Mesendoderm (in vitro differentiated cells): ENCODE measurements at regions not wholly inside any gene's neighbourhood (a gene's known extent, or its start where the extent isn't known, plus 50 kb on each side); places are given as distances from the start of the nearest gene placed in this dataset.

ENCODE experiments used
- DNase-seq: peaks from one replicate; pipeline ENCODE4 v3.0.0; 2013
- H2AK5ac ChIP-seq: 2 replicates; pipeline ENCODE4 v1.6.1; 2013; ENCODE audit warnings: low read length, inconsistent platforms
- H2BK120ac ChIP-seq: 2 replicates; pipeline ENCODE4 v1.6.1; 2013; ENCODE audit warnings: low read depth, mild to moderate bottlenecking, low read length, moderate library complexity, mixed read lengths
- H2BK15ac ChIP-seq: replicated peaks from 2 replicates; pipeline ENCODE4 v1.6.1; 2013; ENCODE audit warnings: low read depth, mild to moderate bottlenecking, moderate library complexity
- H2BK5ac ChIP-seq: 2 replicates; pipeline ENCODE4 v1.6.1; 2013; ENCODE audit warnings: low read length, inconsistent platforms
- H3K18ac ChIP-seq: 2 replicates; pipeline ENCODE4 v1.6.1; 2013; ENCODE audit warnings: mild to moderate bottlenecking, low read length, mixed read lengths
- H3K23ac ChIP-seq: one replicate; pipeline ENCODE4 v1.6.1; 2013; ENCODE audit warnings: low read length
- H3K27ac ChIP-seq: 2 replicates; pipeline ENCODE4 v1.5.1; 2013; ENCODE audit warnings: low read depth, mild to moderate bottlenecking, inconsistent platforms, low read length, moderate library complexity
- H3K27me3 ChIP-seq: 2 replicates; pipeline ENCODE4 v1.6.1; 2013; ENCODE audit warnings: low read length, control low read depth, mild to moderate bottlenecking, inconsistent platforms; ENCODE audit not compliant: insufficient read depth, poor library complexity
- H3K36me3 ChIP-seq: 2 replicates; pipeline ENCODE4 v1.6.1; 2013; ENCODE audit warnings: low read length, inconsistent platforms; ENCODE audit not compliant: control insufficient read depth, insufficient read depth
- H3K4ac ChIP-seq: one replicate; pipeline ENCODE4 v1.6.1; 2013; ENCODE audit warnings: low read depth, mild to moderate bottlenecking, low read length, moderate library complexity
- H3K4me1 ChIP-seq: 2 replicates; pipeline ENCODE4 v1.6.1; 2013; ENCODE audit warnings: low read depth, low read length, inconsistent platforms; ENCODE audit not compliant: control insufficient read depth
- H3K4me2 ChIP-seq: 2 replicates; pipeline ENCODE4 v1.6.1; 2013; ENCODE audit warnings: low read length
- H3K4me3 ChIP-seq: 2 replicates; pipeline ENCODE4 v1.5.1; 2013; ENCODE audit warnings: mild to moderate bottlenecking, low read length
- H3K56ac ChIP-seq: one replicate; pipeline ENCODE4 v1.6.1; 2013; ENCODE audit warnings: low read length
- H3K79me1 ChIP-seq: 2 replicates; pipeline ENCODE4 v1.6.1; 2013; ENCODE audit warnings: low read length, inconsistent platforms
- H3K79me2 ChIP-seq: 2 replicates; pipeline ENCODE4 v1.6.1; 2013; ENCODE audit warnings: mild to moderate bottlenecking, low read length; ENCODE audit not compliant: control insufficient read depth, insufficient read depth
- H3K9ac ChIP-seq: 2 replicates; pipeline ENCODE4 v1.6.1; 2013; ENCODE audit warnings: low read length, inconsistent platforms
- H4K5ac ChIP-seq: one replicate; pipeline ENCODE4 v1.6.1; 2013; ENCODE audit warnings: low read length
- H4K8ac ChIP-seq: one replicate; pipeline ENCODE4 v1.6.1; 2013; ENCODE audit warnings: low read depth, mild to moderate bottlenecking, control low read depth, low read length, moderate library complexity
- WGBS: extraction: QIAGEN DNeasy Blood & Tissue Kit; methylation state at CpG from one replicate; pipeline ENCODE4 v1.1.7; 2013; ENCODE audit warnings: low lambda C conversion rate, missing lambda C conversion rate; ENCODE audit not compliant: insufficient coverage; ENCODE audit errors: extremely low coverage; 5-methylcytosine and 5-hydroxymethylcytosine counted together

- H2AK5ac ChIP-seq, result no peak overlapping the region
- DNase-seq, result peak; percentile 56
- H3K4ac ChIP-seq, result no peak overlapping the region
- H2BK5ac ChIP-seq, result no peak overlapping the region
- H3K36me3 ChIP-seq, result no peaks in the 10 kb centered on the region
- WGBS, result no CpG with 5 or more reads among the region's 3 CpGs
- no peaks in the 10 kb centered on the region for H3K4me1 ChIP-seq
- no peak overlapping the region for H2BK15ac ChIP-seq
- H3K56ac ChIP-seq, result no peak overlapping the region
- H3K79me2 ChIP-seq, result no peaks in the 10 kb centered on the region
- H3K9ac ChIP-seq, result no peak overlapping the region
- no peak overlapping the region for H4K5ac ChIP-seq
- no peaks in the 10 kb centered on the region for H3K79me1 ChIP-seq
- H2BK120ac ChIP-seq, result no peak overlapping the region
- no peak overlapping the region for H3K4me3 ChIP-seq
- H3K4me2 ChIP-seq, result no peak overlapping the region
- no peak overlapping the region for H3K23ac ChIP-seq
- no peaks in the 10 kb centered on the region for H3K27me3 ChIP-seq
- no peak overlapping the region for H3K18ac ChIP-seq
- no peak overlapping the region for H3K27ac ChIP-seq
- no peak overlapping the region for H4K8ac ChIP-seq
These were observed 68.7 kb upstream of the PTCSC3 start for GRCh38 chr14:36245223-36245622.

GRCh38 chr14:36243183-36243582 lies 66.7 kb upstream of the PTCSC3 start:
- H3K18ac ChIP-seq, result no peak overlapping the region
- H2AK5ac ChIP-seq, result no peak overlapping the region
- no peak overlapping the region for H3K23ac ChIP-seq
- WGBS, result no CpG with 5 or more reads among the region's 1 CpG
- no peak overlapping the region for H3K4me3 ChIP-seq
- H3K36me3 ChIP-seq, result no peaks in the 10 kb centered on the region
- H4K8ac ChIP-seq, result peak overlapping the region; percentile 39
- no peaks in the 10 kb centered on the region for H3K27me3 ChIP-seq
- no peak overlapping the region for H3K27ac ChIP-seq
- no peak overlapping the region for H3K9ac ChIP-seq
- H3K56ac ChIP-seq, result no peak overlapping the region
- no peak overlapping the region for H2BK5ac ChIP-seq
- H3K4me2 ChIP-seq, result no peak overlapping the region
- peak; percentile 46 for DNase-seq
- no peak overlapping the region for H4K5ac ChIP-seq
- no peaks in the 10 kb centered on the region for H3K4me1 ChIP-seq
- H3K79me2 ChIP-seq, result no peaks in the 10 kb centered on the region
- no peak overlapping the region for H3K4ac ChIP-seq
- H2BK120ac ChIP-seq, result no peak overlapping the region
- H2BK15ac ChIP-seq, result no peak overlapping the region
- H3K79me1 ChIP-seq, result no peaks in the 10 kb centered on the region

GRCh38 chr14:36241183-36241582 lies 64.7 kb upstream of the PTCSC3 start:
- Histone ChIP-seq H3K4ac (no peak overlapping the region), H3K27me3 (no peaks in the 10 kb centered on the region), H3K18ac (no peak overlapping the region), H3K4me1 (no peaks in the 10 kb centered on the region), H2BK15ac (no peak overlapping the region), H2BK120ac (no peak overlapping the region), H3K4me2 (no peak overlapping the region), H3K27ac (no peak overlapping the region), H3K23ac (no peak overlapping the region), H3K9ac (no peak overlapping the region), H2BK5ac (no peak overlapping the region), H3K4me3 (no peak overlapping the region), H3K56ac (no peak overlapping the region), H4K8ac (no peak overlapping the region), H4K5ac (no peak overlapping the region), H2AK5ac (no peak overlapping the region), H3K79me2 (no peaks in the 10 kb centered on the region), H3K79me1 (no peaks in the 10 kb centered on the region), H3K36me3 (no peaks in the 10 kb centered on the region)
- DNase-seq, result no peak
- WGBS, result no CpG with 5 or more reads among the region's 3 CpGs

GRCh38 chr14:36238666-36239363 lies 62.3 kb upstream of the PTCSC3 start:
- no peak for DNase-seq
- Histone ChIP-seq H3K18ac (no peak overlapping the region), H3K56ac (no peak overlapping the region), H2BK5ac (no peak overlapping the region), H4K8ac (no peak overlapping the region), H3K36me3 (no peaks in the 10 kb centered on the region), H3K9ac (no peak overlapping the region), H3K27ac (no peak overlapping the region), H3K79me1 (no peaks in the 10 kb centered on the region), H3K4me2 (no peak overlapping the region), H3K4ac (no peak overlapping the region), H4K5ac (no peak overlapping the region), H2AK5ac (no peak overlapping the region), H3K27me3 (no peaks in the 10 kb centered on the region), H2BK120ac (no peak overlapping the region), H2BK15ac (no peak overlapping the region), H3K79me2 (no peaks in the 10 kb centered on the region), H3K4me1 (no peaks in the 10 kb centered on the region), H3K23ac (no peak overlapping the region), H3K4me3 (no peak overlapping the region)
- no CpG with 5 or more reads among the region's 13 CpGs for WGBS

GRCh38 chr14:36233217-36233616 lies 56.7 kb upstream of the PTCSC3 start:
- H3K23ac ChIP-seq, result no peak overlapping the region
- no peak overlapping the region for H3K4me3 ChIP-seq
- no peaks in the 10 kb centered on the region for H3K79me1 ChIP-seq
- no peak for DNase-seq
- no peak overlapping the region for H2BK5ac ChIP-seq
- H3K18ac ChIP-seq, result no peak overlapping the region
- no peak overlapping the region for H3K9ac ChIP-seq
- H3K79me2 ChIP-seq, result no peaks in the 10 kb centered on the region
- H2AK5ac ChIP-seq, result no peak overlapping the region
- no peak overlapping the region for H3K56ac ChIP-seq
- H3K4me2 ChIP-seq, result no peak overlapping the region
- H3K27me3 ChIP-seq, result no peaks in the 10 kb centered on the region
- no peak overlapping the region for H4K8ac ChIP-seq
- no peak overlapping the region for H2BK15ac ChIP-seq
- no peaks in the 10 kb centered on the region for H3K36me3 ChIP-seq
- no peaks in the 10 kb centered on the region for H3K4me1 ChIP-seq
- H3K4ac ChIP-seq, result no peak overlapping the region
- no peak overlapping the region for H3K27ac ChIP-seq
- H2BK120ac ChIP-seq, result peak overlapping the region; percentile 45
- H4K5ac ChIP-seq, result no peak overlapping the region

- H3K79me2 ChIP-seq, result no peaks in the 10 kb centered on the region
- H3K27ac ChIP-seq, result no peak overlapping the region
- H3K36me3 ChIP-seq, result no peaks in the 10 kb centered on the region
- no peak overlapping the region for H3K4me3 ChIP-seq
- H2BK15ac ChIP-seq, result no peak overlapping the region
- H2BK120ac ChIP-seq, result no peak overlapping the region
- H3K9ac ChIP-seq, result no peak overlapping the region
- no peak overlapping the region for H3K18ac ChIP-seq
- no peaks in the 10 kb centered on the region for H3K27me3 ChIP-seq
- no peak overlapping the region for H3K4me2 ChIP-seq
- no peaks in the 10 kb centered on the region for H3K4me1 ChIP-seq
- no peak overlapping the region for H4K5ac ChIP-seq
- H3K23ac ChIP-seq, result no peak overlapping the region
- H2AK5ac ChIP-seq, result no peak overlapping the region
- H4K8ac ChIP-seq, result no peak overlapping the region
- no CpG with 5 or more reads among the region's 2 CpGs for WGBS
- H2BK5ac ChIP-seq, result no peak overlapping the region
- no peak overlapping the region for H3K56ac ChIP-seq
- H3K4ac ChIP-seq, result no peak overlapping the region
- no peak for DNase-seq
- H3K79me1 ChIP-seq, result no peaks in the 10 kb centered on the region
These were observed 52.7 kb upstream of the PTCSC3 start for GRCh38 chr14:36229262-36229661.
